Effector CD4-positive, alpha-beta T cell (primary cell): ENCODE measurements at regions not wholly inside any gene's neighbourhood (a gene's known extent, or its start where the extent isn't known, plus 50 kb on each side); places are given as distances from the start of the nearest gene placed in this dataset.
"Not testable (repeated sequence)": the region's sequence is repeated elsewhere in the genome, so short reads cannot be mapped to it uniquely, and the experiment has no call there.

Experiments used
- DNase-seq: peaks from one replicate; pipeline ENCODE4 v3.0.0-alpha.2; 2020

GRCh38 chr10:42351745-42352144, 286.6 kb downstream of the ZNF33B start:
- no peak for DNase-seq

- DNase-seq: not testable (repeated sequence)
Measured at GRCh38 chr10:42336593-42337337, 301.6 kb downstream of the ZNF33B start.

DNA sequence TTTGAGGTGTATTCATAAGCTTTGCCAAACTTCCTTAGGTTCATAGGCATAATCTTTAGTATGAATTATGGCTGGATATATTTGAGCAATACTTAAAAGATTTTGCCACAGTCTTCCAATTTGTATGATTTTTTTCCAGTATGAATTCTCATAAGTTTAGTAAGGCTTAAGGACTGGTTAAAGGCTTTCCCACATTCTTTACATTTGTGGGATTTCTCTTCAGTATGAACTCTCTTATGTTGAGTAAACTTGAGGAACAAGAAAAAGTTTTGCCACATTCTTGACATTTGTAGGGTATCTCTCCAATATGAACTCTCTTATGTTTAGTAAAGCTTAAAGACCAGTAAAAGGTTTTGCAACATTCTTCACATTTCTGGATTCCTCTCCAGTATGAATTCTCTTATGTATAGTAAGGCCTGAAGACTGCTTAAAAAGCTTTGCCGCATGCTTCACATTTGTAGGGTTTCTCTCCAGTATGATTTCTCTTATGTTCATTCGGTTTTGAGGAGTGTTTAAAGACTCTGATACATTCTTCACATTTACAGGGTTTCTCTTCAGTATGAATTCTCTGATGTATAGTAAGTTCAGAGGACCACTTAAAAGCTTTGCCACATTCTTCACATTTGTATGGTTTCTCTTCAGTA, 302.6 kb downstream of the ZNF33B start:
- DNase-seq: not testable (repeated sequence)

DNA sequence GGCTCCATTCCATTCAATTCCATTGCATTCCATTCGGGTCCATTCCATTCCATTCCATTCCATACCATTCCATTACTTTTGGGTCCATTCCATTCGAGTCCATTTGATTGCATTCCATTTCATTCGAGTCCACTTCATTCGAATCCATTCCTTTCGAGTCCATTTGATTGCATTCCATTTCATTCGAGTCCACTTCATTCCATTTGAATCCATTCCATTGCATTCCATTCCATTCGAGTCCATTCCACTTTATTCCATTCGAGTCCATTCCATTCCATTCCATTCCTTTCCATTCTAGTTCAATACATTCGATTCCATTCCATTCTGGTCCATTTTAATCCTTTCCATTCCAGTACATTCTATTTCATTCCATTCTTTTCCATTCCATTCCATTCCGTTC, 334.0 kb downstream of the ZNF33B start:
- DNase-seq: no peak

GRCh38 chr10:42281896-42282295, 356.5 kb downstream of the ZNF33B start:
- DNase-seq: not testable (repeated sequence)

GRCh38 chr10:42269788-42270187, 368.6 kb downstream of the ZNF33B start:
- DNase-seq: not testable (repeated sequence)

DNA sequence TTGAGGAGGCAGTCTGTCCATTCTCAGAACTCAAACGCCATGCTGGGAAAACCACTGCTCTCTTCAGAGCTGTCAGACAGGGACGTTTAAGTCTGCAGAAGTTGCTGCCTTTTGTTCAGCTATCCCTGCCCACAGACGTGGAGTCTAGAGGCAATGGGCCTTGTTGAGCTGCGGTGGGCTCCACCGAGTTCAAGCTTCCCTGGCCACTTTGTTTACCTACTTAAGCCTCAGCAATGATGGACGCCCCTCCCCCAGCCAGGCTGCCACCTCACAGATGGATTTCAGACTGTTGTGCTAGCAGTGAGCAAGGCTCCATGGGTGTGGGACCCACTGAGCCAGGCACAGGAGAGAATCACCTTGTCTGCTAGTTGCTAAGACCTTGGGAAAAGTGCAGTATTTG, 375.1 kb downstream of the ZNF33B start:
- not testable (repeated sequence) for DNase-seq

DNA sequence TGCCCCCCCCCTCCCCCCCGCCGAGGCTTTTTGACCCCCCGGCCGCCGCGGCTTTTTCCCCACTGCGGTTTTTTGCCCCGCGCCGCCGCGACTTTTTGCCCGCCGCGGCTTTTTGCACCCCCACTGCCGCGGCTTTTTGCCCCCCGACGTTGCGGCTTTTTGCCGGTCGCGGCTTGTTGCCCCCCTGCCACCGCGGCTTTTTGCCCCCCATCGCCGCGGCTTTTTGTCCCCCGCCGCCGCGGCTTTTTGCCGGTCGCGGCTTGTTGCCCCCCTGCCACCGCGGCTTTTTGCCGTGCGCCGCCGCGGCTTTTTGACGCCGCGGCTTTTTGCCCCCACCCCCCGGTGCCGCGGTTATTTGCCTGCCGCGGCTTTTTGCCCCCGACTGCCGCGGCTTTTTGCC, 395.4 kb downstream of the ZNF33B start:
- DNase-seq: not testable (repeated sequence)

DNA sequence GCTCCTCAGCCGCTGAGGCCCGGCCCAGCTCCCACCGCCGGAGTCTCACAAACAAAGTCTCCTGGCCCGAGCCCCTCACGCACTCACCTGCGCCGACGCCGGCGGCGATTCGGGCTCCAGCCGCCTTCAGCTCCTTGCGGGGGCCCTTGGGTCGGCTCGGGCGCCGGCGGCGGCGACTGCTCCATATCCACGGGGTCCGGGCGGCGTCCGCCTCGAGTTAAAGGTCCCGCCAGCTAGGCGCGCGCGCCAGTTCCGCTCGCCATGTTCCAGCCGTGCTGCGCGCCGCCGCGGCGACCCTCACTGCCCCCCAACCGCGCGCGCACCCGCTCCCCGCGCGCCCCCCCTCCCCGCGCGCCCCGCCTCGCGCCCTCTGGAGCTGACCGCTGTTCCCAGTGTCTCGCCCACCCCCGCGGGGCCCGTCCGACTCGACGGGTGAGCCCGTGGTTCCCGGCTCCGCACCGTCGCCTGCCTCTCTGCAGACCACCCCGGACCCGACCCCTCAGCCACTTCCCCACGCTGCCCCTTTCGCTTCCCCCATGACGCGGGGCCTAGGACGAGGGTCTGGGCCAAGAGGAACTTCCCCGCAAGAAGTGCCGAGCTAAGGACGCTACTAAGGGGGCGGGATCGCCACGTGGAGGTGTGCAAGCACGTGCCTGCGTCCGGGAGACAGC, 396.1 kb downstream of the ZNF33B start:
- no peak for DNase-seq

DNA sequence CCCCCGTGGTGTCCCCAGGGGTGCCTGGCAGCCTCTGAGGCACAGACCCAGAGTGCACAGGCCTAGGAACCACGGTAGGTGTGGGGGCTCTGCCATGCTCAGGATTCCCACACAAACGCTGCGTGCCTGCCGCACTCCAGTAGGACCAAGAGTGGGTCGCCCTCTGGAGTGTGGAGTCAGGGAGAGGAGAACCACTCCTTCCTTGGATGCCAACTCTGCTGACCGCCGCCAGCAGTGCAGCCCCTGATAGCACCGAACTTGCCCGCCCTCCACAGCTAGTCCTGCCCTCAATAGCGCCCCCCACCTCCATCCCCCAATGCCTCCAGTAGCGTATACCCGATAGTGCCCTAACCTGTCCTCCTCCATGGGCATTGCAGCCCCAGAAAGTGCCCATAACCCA, 402.0 kb downstream of the ZNF33B start:
- not testable (repeated sequence) for DNase-seq

DNA sequence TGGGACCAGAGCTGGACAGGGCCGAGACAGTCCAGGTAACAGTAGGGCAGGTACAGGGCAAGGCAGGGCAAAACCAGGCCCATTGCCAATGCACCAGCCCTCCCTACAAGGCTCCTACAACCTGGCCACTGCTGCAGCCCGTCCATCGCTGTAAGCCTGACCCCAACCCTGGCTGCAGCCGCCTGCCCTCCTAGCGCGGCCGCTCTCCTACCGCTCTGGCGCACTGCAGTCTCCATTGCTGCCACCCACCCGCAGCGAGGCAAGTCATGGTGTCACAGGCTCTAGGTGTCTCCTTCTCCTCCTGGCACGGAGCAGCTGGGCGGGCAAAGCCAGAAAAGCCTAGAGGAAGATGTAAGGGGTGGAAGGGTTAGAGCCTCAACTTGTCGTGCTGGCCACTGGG, 402.6 kb downstream of the ZNF33B start:
- DNase-seq: not testable (repeated sequence)

DNA sequence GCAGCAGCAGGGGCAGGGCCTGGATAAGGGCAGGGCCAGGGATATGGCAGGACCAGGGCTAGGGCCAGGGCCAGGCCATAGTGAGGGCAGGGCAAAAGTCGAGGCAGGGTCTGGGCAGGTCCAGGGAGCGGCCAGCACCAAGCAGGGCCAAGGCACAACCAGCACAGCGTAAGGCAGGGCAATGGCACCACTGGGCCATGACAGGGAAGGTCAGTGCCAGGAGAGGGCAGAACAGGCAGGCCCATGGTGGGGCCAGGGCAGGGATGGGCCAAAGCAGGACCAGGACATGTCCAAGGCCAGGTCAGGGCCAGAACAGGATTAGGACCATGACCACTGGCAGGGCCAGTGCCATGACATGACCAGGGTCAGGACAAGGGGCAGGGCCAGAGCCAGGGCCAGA, 403.1 kb downstream of the ZNF33B start:
- DNase-seq: not testable (repeated sequence)

DNA sequence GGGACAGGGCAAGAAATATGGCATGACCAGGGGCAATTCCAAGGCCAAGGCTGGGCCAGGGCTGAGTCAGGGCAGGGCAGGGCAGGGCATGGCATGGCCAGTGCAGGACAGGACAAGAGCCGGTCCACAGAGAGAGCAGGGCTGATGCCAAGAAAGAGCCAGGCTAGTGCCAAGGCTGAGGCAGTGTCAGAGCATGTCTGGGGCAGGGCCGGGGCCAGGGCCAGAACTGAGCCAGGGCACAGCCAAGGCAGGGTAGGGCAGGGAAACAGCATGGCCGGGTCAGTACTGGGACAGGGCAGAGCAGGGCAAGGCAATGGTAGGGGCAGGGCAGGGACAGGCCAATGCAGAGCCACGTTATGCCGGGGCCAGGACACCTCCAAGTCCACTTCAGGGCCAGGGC, 403.9 kb downstream of the ZNF33B start:
- DNase-seq: not testable (repeated sequence)

GRCh38 chr10:42233461-42234206, 404.7 kb downstream of the ZNF33B start:
- DNase-seq: not testable (repeated sequence)

DNA sequence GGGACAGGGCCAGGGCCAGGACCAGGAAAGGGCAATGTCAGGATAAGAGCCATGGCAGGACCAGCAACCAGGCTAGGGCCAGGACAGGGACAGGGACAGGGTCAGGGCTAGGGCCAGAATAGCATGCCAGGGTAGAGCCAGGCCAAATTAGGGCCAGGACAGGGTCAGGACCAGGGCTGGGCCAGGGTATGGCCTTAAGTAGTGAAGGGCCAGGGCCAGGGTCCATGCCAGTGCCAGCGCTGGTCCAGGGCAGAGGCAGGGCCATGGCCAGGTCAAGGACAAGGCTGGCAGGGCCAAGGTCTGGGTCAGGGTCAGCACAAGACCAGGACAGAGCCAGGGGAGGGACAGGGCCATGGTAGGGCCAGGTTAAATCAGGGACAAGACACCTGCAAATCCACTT, 405.4 kb downstream of the ZNF33B start:
- not testable (repeated sequence) for DNase-seq

DNA sequence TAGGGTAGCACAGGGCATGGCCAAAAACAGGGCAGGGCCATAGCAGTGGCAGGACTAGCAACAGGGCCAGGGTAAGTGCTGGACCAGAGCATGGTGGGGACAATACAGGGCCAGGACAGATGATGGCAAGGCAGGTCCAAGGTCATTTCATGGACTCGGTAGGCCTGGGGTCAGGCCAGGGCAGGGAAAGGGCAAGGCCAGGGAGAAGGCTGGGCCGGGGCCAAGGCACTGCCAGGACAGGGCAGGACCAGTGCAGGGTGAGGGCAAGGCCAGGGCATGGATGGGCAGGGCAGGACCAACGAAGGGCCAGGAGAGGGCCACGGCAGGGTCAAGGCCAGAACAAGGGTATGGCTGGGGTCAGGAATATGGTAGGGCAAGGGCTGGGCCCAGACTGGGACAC, 407.6 kb downstream of the ZNF33B start:
- not testable (repeated sequence) for DNase-seq

DNA sequence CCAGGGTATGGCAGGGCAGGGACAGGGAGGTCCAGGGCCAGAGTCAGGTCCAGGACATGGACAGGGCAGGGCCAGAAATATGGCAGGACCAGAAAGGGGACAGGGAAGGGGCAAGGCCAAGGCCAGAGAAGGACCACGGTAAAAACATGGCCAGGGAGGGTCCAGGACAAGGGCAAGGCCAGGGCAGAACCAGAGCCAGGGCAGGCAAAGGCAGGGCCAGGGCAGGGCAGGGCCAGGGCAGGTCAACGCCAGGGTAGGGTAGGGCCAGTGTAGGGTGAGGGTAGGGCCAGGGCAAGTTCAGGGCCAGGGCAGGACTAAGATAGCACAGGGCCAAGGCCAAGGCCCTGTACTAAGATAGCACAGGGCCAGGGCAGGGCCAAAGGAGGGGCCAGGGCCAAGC, 408.3 kb downstream of the ZNF33B start:
- DNase-seq: not testable (repeated sequence)

DNA sequence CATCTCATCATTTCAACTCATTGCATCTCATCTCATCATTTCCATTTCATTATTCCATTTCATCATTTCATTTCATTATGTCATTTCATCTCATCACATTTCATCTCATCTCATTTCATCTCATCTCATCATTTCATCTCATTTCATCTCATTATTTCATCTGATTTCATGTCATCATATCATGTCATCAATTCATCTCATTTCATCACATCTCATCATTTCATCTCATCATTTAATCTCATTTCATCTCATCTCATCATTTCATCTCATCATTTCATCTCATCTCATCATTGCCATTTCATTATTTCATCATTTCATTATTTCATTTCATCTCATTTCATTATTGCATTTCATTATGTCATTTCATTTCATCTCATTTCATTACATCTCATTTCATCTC, 410.5 kb downstream of the ZNF33B start:
- not testable (repeated sequence) for DNase-seq

GRCh38 chr10:42193588-42193987, 444.8 kb downstream of the ZNF33B start:
- DNase-seq: not testable (repeated sequence)

DNA sequence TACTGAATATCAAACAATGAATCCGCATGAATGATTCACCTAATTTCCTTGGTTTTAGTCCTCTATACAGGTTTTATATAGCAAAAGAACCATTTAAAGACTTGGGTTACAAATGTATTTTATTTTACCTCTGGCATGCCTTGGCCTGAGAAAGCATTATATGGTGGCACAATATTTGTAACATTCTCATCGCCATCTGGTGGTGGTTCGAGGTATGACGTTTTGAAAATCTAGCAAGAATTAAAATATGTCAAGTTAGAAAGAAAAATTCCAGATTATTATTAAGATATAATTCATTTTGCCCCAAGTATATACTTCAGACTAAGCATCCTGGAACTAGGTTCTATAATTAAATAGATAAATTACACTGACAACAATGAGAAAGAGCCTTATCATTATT, 445.9 kb downstream of the ZNF33B start:
- not testable (repeated sequence) for DNase-seq

DNA sequence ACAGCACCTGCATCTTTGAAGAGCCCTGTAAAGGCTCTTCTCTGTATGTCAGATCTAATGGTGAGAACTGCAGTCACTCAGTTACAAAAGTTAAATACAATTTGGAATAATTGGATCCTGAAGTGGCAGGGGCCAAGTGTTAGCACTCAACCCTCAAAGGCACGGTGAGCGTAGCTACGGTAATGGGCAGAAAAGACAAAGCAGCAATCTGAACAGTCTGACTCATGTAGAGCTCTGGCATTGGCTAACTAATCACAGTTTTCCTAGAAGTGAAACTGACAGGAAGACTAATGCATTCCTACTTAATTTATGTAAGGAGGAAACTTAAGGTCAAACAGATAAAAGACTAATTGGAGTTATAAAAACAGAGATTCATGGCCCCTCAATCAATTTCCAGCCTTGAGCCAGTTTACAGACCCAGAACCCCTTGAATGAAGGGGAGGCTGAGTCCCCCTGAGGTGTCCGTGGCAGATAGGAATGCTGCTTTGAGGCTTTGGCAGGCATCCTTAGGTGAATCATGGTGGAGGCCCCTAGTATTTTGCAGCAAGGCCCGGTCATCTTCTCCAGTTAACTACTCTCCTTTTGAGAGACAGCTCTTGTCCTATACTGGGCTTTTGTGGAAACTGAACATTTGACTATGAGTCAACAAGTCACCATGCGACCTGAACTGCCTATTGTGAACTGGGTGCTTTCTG, 450.7 kb downstream of the ZNF33B start:
- not testable (repeated sequence) for DNase-seq
